NCI-H1417 (cell line): ENCODE measurements at regions not wholly inside any gene's neighbourhood (a gene's known extent, or its start where the extent isn't known, plus 50 kb on each side); places are given as distances from the start of the nearest gene placed in this dataset.
"Not testable (repeated sequence)": the region's sequence is repeated elsewhere in the genome, so short reads cannot be mapped to it uniquely, and the experiment has no call there.

Source experiments
- DNase-seq, 3 experiments: peaks; one replicate each; lab custom pipeline; 2025; lab: John Stamatoyannopoulos, UW

- DNase-seq = peak in 1 of 3 experiments; percentile 81
These were observed 694.3 kb upstream of the MGAT4C start for GRCh38 chr12:86950444-86950843.

GRCh38 chr12:86950043-86950442, 693.9 kb upstream of the MGAT4C start:
- DNase-seq = no peak

- DNase-seq = no peak
These were observed 692.7 kb upstream of the MGAT4C start for GRCh38 chr12:86948851-86949250.

- peak in 1 of 3 experiments; percentile 23 for DNase-seq
These were observed 689.5 kb upstream of the MGAT4C start for GRCh38 chr12:86945685-86946196.

GRCh38 chr12:86944197-86944819, 688.1 kb upstream of the MGAT4C start:
- DNase-seq = not testable (repeated sequence)

GRCh38 chr12:86931714-86932113, 675.5 kb upstream of the MGAT4C start:
- DNase-seq = no peak

GRCh38 chr12:86929962-86930361, 673.8 kb upstream of the MGAT4C start:
- no peak for DNase-seq

GRCh38 chr12:86917121-86917520, 660.9 kb upstream of the MGAT4C start:
- DNase-seq = no peak

GRCh38 chr12:86914721-86915120, 658.5 kb upstream of the MGAT4C start:
- DNase-seq = peak in 2 of 3 experiments; percentile 32 to 75

- DNase-seq = no peak
These were observed 655.8 kb upstream of the MGAT4C start for GRCh38 chr12:86911973-86912372.

- DNase-seq = no peak
These were observed 647.0 kb upstream of the MGAT4C start for GRCh38 chr12:86903159-86903558.

- DNase-seq = no peak
These were observed 604.6 kb upstream of the MGAT4C start for GRCh38 chr12:86860776-86861175.

- no peak for DNase-seq
These were observed 596.3 kb upstream of the MGAT4C start for GRCh38 chr12:86852451-86852850.

GRCh38 chr12:86838711-86839110, 582.5 kb upstream of the MGAT4C start:
- no peak for DNase-seq

- no peak for DNase-seq
These were observed 582.1 kb upstream of the MGAT4C start for GRCh38 chr12:86838260-86838659.

GRCh38 chr12:86837246-86837645, 581.1 kb upstream of the MGAT4C start:
- no peak for DNase-seq

- DNase-seq = no peak
These were observed 578.0 kb upstream of the MGAT4C start for GRCh38 chr12:86834217-86834616.

GRCh38 chr12:86827409-86827808, 571.2 kb upstream of the MGAT4C start:
- peak in 1 of 3 experiments; percentile 38 for DNase-seq

GRCh38 chr12:86826051-86826450, 569.9 kb upstream of the MGAT4C start:
- no peak for DNase-seq

GRCh38 chr12:86801439-86801838, 545.2 kb upstream of the MGAT4C start:
- DNase-seq = no peak

- DNase-seq = peak in 2 of 3 experiments; percentile 42 to 79
These were observed 543.4 kb upstream of the MGAT4C start for GRCh38 chr12:86799616-86800015.

GRCh38 chr12:86796550-86796949, 540.4 kb upstream of the MGAT4C start:
- DNase-seq = no peak

GRCh38 chr12:86788661-86789060, 532.5 kb upstream of the MGAT4C start:
- no peak for DNase-seq

- DNase-seq = no peak
These were observed 531.2 kb upstream of the MGAT4C start for GRCh38 chr12:86787419-86787818.
